Choroid plexus epithelial cell (primary cell): ENCODE measurements at regions not wholly inside any gene's neighbourhood (a gene's known extent, or its start where the extent isn't known, plus 50 kb on each side); places are given as distances from the start of the nearest gene placed in this dataset.
A peak's percentile ranks its signal among the peaks of the same experiment; 100 is the strongest.

ENCODE experiments used
- DNase-seq: peaks from one replicate; pipeline ENCODE4 v3.0.0-alpha.2; 2010; ENCODE audit warnings: low read depth
- H3K4me3 ChIP-seq: 2 replicates; pipeline ENCODE4 v1.5.1; 2011; ENCODE audit warnings: low read depth, mild to moderate bottlenecking, control low read depth, low read length, moderate library complexity
- CTCF ChIP-seq: conservative IDR thresholded peaks from 2 replicates; pipeline ENCODE4 v1.5.1; 2011; ENCODE audit warnings: low read depth, mild to moderate bottlenecking, control low read depth, inconsistent platforms, low read length, moderate library complexity

DNA sequence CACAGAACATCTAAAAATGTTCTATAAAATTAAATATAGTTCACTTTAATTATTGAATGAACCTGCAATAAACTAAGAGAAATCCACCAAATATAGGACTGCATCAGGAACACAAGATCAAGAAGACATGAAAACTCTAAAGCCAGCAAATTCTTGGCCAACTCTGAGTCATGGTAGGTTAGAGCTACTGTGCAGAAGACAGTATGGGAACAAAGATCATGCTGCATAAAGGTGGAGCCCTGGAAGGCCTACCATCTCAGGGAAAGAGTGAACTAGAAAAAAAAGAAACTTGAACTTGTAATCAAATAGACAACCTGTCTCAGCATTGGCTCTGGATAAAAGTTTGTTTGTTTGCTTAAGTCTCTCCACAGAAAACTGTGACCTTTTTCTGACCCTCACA, 66.9 kb upstream of the CNOT2 start:
- no peak for DNase-seq
- H3K4me3 ChIP-seq: no peak overlapping the region
- no peak for TF ChIP-seq CTCF

DNA sequence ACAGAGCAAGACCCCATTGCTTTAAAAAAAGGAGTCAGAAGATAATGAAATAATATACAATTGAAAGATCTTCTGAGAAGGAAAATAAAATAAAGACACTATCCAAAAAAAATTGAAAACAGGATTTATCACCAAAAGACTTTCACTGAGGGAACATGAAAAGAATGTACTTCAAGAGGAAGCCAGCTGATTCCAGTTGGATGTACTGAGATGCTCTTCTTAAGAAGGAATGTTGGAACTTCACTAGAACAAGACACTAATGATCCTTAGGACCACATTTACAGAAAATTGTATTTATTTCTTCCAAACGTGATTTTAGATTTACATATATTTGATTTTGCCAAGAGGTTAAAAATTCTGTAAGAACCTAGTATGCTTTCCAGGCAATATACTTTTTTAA, 65.6 kb upstream of the CNOT2 start:
- no peak overlapping the region for H3K4me3 ChIP-seq
- no peak for TF ChIP-seq CTCF
- DNase-seq: no peak

DNA sequence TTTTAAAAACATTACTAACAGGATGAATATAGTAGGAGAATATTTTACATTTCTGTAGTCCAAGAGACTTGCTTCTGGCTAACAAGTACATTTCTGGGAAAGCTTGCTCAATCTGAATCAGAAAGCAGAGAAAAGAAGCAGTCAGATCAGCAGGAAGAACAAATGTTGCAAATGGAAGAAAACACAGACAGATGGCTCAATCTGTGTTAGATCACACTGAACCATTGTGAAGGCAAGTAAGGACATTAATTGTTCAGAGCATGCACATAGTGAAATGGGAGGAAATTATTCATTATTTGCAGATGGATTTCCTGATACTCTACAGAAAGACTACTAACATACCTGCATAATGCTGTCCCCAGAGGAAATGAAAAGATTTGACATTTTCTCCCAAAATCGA, 65.2 kb upstream of the CNOT2 start:
- no peak overlapping the region for H3K4me3 ChIP-seq
- DNase-seq: peak; percentile 17
- no peak for TF ChIP-seq CTCF

GRCh38 chr12:70180130-70180529, 63.1 kb upstream of the CNOT2 start:
- no peak for TF ChIP-seq CTCF
- no peak overlapping the region for H3K4me3 ChIP-seq
- no peak for DNase-seq

DNA sequence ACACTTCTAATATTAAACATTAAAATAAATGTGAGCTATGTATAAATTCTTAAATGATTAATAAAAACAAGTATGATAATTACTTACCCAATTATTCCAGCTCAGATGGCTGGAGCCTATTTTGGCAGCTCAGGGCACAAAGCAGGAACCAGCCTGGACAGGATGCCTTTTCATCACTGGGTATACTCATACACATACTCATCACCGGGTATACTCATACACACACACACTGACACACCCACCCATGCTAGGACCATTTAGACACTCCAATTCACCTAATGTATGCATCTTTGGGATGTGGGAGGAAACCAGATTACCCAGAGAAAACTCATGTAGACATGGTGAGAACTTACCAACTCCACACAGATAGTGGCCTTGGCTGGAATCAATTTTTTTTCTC, 57.9 kb upstream of the CNOT2 start:
- no peak for DNase-seq

GRCh38 chr12:70186436-70186835, 56.8 kb upstream of the CNOT2 start:
- no peak for TF ChIP-seq CTCF
- DNase-seq: no peak
- H3K4me3 ChIP-seq: no peak overlapping the region

More for the DNA sequence above, 57.9 kb upstream of the CNOT2 start:
- H3K4me3 ChIP-seq: no peak overlapping the region
- TF ChIP-seq CTCF: no peak

DNA sequence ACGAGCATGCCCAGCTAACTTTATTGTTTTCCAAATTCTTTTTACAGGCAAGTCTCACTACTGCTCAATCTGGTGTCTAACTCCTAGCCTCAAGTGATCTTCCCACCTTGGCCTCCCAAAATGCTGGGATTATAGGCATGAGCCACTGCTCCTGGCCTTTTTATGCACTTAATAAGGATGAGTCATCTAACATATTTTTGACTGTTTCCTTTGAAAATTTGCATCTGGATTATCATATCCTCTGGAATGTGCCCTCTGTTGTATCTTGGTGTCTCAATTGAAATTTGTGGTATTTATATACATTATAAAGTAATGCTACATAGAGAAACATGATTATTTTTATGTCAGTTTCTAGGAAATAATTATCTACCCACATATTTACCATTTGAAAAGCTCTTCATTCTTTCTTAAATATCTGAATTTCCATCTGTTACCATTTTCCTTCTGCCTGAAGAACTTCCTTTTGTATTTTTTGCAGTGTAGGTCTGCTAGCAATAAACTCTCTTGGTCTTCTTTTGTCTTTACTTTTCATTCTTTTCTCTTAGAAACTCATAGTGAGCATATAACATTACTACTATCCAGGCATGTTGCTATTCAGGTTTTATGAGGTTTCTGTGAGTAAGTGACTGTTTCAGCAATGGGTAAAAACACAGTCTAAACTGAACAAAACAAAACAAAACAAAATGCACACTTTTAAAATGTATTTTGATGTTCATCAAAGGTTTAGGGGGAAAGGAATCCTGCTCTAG, 52.8 kb upstream of the CNOT2 start:
- TF ChIP-seq CTCF: no peak
- H3K4me3 ChIP-seq: no peak overlapping the region
- DNase-seq: peak; percentile 42
